GM21619 (cell line): ENCODE measurements at regions not wholly inside any gene's neighbourhood (a gene's known extent, or its start where the extent isn't known, plus 50 kb on each side); places are given as distances from the start of the nearest gene placed in this dataset.
"Not testable (repeated sequence)": the region's sequence is repeated elsewhere in the genome, so short reads cannot be mapped to it uniquely, and the experiment has no call there.

ENCODE experiments used
- ATAC-seq: cut with Tn5 transposase; IDR thresholded peaks from one replicate; pipeline ENCODE4 v1.9.1; 2021; ENCODE audit not compliant: unreplicated experiment

DNA sequence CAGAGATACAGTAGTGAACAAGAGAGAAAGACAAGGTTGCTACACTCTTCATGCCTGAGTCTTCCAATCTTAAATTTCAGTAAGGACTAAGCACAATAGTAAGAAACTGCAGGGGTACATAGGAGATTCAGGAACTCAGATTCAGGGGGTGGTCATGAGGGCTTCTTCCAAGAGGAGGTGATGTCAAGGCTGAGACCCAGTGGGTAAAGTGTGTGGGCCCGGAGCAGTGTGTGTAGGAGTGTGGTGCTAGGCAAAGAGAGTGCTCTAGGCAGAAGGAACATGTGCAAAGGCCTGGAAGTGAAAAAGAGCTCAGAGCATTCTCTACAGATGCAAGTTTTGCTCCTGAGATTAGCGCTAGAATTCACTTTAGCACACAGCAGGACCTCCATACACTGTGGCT lies 102.9 kb upstream of the SPATA12 start:
- ATAC-seq: no peak

DNA sequence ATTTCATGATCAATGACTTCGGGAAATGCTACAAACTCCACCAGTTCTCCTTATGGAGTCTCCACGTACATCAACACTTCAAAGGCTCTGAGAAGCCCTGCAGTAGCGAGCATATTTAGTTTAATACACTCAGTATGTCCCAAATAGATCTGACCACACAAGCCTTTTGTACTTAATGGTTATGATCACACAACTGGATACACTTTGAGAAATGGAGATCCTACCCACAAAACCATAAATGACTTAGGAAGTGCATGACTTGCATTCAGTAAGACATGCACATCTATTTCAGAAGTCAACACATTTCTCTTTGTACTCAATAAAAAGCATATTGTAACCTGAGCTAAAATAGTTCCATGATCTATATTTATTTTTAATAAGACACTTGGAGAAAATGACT lies 103.6 kb upstream of the SPATA12 start:
- no peak for ATAC-seq

DNA sequence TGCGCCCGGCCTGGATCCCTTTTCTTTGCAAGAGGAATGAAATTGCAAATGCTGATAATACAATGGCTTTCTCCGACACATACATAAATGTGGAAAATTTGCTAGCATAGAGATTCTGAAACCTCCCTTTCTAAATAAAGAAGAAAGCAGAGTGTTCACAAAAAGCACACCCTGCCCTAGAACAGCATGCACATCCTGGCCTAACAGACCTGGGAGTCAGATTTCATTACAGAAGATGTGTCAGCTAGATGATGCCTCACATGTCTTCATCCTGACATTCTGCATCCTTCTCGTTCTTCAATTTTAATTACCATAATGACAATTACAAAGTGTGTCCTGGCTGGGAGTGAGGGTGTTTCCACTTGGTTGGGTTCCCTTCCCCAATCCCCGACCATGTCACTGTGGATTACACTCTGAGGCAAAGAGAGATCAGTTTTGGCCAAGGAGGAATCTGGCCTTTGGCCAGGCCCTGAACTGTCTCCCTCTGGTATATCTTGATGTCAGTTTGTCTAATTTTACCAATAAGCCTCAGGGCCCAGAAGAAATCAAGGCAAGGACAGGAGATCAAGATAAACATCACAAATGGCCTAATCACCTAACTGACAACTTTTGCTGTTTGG lies 104.9 kb upstream of the SPATA12 start:
- no peak for ATAC-seq

DNA sequence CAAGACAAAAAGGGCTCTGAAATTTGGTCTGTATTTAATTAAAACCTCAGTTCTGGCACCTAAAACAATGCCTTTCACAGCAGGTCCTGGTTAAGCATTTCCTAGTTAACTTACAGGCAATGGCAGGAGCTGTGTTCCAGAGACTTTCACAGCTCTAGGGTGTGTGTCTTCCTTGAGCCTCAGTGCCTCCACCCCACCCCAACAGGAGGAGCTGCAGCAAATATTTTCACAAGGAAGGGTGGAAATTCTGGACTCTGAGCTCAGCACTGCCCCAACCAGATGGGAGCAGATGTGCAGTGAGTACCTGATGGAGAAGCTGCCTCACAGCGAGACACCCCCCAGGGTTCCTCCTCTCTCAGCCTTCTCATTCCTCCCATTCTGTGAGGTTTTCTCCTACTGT lies 106.3 kb upstream of the SPATA12 start:
- ATAC-seq: no peak

DNA sequence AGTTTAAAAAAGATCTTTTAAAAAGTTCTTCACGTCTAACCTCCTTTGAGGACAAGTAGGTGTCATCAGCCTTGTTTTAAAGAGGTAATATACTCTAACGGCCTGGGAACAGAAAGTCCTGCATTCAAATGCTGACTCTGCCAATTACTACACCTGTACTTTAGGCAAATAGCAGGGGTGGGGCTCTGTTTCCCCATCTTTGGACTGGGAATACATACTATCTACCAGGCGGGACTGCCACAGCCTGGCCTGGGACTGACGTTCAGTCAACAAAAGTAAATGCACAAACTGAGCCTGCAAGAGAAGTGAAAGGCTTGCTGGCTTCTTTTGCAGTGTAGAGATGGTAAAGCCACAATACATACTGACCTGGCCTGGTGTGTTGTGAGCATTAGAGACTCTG lies 107.6 kb upstream of the SPATA12 start:
- ATAC-seq: no peak

DNA sequence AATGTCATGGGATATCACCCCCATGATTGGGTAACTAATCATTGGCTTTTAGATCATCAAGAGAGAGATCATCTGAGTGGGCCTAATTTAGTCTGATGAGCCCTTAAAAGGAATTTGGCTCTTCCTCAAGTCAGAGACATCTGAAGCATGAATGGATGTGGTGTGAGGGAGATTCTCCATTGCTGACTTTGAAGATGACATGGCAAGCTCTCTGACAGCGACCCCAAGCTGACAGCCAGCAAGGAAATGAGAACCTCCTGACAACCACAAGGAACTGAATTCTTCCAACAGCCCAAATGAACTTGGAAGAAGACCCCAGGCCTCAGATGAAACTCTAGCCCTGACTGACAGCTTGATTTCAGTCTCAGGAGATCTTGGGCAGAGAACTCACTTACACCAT lies 108.4 kb upstream of the SPATA12 start:
- ATAC-seq: no peak

DNA sequence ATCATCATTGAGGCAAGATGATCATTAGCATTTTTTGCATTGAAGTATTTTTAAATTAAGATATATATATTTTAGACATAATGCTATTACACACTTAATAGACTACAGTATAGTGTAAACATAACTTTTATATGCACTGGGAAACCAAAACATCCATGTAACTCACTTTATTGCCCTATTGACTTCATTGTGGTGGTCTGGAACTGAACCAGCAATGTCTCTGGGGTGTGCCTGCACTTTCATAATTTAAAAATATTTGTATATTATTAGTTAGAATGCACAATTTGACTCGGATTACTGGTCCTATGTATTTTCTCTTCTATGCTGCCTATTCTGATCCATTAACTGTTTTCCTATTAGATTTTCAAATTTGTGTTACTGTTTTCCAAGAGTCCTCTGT lies 109.1 kb upstream of the SPATA12 start:
- ATAC-seq: no peak

DNA sequence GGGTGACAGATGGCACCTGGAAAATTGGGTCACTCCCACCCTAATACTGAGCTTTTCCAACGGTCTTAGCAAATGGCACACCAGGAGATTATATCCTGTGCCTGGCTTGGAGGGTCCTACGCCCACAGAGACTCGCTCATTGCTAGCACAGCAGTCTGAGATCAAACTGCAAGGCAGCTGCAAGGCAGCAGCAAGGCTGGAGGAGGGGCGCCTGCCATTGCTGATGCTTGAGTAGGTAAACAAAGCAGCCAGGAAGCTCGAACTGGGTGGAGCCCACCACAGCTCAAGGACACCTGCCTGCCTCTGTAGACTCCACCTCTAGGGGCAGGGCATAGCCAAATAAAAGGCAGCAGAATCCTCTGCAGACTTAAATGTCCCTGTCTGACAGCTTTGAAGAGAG lies 115.1 kb upstream of the SPATA12 start:
- ATAC-seq: not testable (repeated sequence)

DNA sequence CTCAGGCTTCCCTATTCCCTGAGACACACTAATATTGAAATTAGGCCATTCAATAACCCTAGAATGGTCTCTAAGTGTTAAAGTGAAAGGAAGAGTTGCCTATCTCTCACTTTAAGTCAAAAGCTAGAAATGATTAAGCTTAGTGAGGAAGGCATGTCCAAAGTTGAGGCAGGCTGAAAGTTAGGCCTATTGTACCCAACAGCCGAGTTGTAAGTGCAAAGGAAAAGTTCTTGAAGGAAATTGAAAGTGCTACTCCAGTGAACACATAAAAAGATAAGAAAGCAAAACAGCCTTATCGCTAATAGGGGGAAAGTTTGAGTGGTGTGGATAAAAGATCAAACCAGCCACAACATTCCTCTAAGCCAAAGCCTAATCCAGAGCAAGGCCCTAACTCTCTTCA lies 117.9 kb upstream of the SPATA12 start:
- ATAC-seq: no peak

DNA sequence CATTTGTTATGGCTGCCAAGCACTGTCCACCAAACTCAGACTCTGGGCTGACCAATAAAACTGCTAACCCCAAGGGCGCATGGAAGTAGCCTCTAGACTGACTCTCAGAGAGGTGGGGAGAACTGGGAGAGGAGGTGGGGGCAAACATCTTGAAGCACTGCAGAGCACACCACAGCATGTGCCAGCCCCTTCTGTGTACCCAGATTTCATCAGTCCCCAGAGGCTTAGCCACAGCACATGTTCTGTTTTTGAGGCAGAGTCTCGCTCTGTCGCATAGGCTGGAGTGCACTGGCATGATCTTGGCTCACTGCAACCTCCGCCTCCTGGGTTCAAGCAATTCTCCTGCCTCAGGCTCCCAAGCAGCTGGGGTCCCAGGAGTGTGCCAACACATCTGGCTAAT lies 119.5 kb upstream of the SPATA12 start:
- ATAC-seq: no peak

DNA sequence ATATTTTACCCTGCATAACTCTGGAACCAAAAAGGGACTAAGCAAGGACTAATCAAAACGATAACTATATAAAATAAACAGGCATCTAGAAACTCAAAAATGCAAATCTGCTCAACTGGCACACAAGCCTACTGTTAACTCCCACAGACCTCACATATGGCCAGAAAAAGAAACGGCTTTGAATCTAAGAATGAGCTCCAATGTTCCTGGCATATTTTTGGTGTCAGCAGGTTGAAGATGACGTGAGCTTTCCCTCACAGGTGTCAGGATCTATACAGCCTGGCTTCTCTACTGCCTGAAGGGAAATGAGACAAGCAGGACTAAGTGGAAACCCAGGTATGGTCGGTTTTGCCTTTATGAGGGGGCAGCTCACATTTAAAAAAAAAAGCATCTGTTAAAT lies 120.1 kb upstream of the SPATA12 start:
- no peak for ATAC-seq

DNA sequence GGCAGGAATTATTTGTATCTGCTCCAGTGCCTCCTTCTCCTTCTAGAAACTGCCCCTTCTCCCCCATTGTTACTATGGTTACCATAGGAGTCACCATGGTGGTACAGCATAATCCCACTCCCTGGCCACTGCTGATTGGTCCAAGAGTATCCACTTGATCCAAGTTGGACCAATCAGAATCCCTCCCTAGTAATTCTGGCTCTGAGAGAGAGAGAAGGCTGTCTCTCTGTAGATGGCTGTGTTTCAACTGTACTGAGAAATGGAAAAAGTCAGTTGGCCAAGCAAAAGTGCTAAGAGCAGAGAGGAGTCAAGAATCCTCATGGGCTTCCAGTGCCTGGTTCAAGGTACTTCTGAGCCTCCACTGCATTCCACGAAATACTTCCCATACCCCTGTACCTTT lies 120.6 kb upstream of the SPATA12 start:
- ATAC-seq: no peak

DNA sequence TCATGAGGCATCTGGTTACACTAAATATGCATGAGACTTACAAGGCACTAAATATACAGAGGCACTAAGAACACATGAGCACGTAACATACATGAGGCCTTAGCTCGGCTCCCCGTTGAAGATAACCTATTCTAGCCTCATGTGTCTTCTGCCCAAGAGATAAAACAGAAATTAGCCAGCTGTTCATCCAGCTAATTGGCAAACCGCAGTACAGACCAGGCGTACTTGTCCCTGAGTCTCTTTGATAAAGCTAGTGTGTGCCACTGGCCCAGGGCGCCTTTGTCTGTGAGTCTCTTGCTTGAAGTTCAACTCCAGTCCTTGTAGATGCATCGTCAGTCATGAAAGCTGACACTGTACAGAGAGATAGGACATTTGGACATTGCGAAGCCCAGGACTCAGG lies 121.9 kb upstream of the SPATA12 start:
- ATAC-seq: no peak

DNA sequence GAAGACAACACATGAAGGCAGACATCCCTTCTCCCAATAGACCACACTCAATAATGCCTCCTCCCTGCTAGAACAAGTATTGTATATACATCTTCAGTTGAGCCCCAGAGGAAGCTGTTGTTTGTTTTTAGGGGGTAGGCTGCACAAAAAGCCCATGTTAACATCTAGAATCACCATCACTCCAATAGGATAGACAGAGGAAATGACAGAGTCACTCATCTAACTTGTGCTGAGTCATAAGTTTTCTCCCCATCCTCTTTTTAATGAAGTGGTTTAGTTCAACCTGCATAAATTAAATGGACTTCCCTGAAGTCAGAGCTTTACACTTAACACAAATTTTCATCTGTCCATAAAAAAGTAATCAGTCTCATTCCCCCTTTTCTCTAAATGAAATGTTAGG lies 122.9 kb upstream of the SPATA12 start:
- no peak for ATAC-seq

DNA sequence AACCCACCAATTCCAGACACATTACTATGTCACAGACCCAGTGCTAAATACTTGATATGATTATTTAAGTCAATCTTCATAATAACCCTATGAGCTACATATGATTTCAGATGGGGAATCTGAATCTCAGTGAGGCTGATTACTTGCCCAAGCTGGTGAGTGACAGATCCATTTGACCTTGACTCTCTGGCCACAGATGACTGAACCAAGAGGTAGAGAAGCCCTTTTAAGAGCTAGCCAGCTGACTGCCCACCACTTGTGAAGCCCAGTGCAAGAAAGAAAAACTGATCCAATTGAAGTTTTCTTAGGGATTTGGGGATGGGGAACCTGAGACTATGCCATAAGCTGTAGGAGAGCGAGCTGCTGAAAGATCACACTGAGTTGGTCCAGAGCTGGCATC lies 124.7 kb upstream of the SPATA12 start:
- no peak for ATAC-seq

DNA sequence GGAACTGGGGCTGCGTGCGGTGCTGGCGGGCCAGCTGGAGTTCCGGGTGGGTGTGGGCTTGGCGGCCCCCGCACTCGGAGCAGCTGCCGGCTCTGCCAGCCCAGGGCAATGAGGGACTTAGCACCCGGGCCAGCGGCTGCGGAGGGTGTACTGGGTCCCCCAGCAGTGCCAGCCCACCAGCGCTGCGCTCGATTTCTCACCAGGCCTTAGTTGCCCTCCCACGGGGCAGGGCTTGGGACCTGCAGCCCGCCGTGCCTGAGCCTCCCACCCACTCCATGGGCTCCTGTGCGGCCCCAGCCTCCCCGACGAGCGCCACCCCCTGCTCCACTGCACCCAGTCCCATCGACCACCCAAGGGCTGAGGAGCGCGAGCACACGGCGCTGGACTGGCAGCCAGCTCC lies 126.0 kb upstream of the SPATA12 start:
- not testable (repeated sequence) for ATAC-seq

DNA sequence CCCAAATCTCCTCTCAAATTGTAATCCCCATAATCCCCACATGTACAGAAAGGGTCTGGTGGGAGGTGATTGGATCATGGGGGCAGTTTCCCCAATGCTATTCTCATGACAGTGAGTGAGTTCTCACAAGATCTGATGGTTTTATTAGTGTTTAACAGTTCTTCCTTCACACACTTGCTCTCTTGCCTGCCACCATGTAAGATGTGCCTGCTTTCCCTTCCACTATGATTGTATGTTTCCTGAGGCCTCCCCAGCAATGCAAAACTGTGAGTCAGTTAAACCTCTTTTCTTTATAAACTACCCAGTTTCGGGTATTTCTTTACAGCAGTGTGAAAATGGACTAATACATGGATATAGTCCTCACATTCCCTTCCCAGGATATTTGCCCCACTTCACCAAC lies 126.7 kb upstream of the SPATA12 start:
- no peak for ATAC-seq

DNA sequence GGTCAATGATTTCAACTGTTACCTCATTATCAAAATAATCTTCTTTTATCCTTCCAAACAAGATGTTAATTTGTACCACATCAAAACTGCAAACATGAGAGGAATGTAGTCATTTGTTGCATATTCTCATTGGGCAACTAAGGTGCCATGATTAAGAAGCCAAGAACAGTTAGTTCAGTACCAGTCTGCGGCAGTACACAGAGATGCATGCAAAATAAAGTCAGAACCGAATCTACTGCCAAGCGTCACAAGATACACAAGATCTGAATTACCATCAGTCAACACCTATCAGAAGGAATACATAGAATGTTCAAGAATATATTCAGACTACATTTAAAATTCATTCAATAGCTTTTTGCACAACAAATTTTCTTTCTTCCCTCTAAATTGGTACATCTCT lies 127.6 kb upstream of the SPATA12 start:
- no peak for ATAC-seq

DNA sequence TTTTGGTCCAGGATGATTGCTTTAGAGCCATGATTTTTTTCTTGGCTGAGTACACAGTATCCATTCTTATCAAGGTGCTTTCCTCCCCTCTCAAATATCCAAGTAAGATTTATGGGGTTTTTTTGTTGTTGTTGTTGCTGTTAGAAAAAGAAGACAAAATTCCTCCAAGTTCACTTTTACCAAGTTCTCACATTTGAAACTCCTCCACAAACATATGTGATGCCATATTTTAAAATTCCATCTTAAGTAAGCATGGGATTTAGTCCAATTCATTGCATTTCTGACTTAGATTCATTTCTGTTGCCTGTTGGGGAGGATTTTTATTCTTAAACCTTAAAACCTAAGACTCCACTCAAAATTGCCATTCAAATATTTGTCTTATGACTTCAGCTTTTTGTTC lies 128.6 kb upstream of the SPATA12 start:
- no peak for ATAC-seq

DNA sequence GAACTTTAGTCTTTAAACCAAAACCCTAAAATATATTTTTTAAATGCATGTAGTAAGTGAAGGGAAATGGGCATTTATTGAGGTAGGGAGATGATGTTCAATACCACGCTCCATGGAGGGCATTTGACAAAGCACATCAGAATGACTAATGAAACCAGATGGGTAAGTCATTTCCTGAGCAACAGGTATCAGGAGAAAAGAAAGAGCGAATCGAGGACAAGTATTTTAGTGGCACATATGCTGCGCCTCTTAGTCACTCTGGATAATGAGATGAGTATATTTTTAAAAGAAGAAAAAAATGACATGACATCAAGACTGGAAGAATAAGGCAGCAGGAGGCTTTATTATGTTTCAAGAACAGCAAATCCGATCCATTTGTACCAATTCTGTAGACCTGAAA lies 129.0 kb upstream of the ARHGEF3 start:
- ATAC-seq: no peak

DNA sequence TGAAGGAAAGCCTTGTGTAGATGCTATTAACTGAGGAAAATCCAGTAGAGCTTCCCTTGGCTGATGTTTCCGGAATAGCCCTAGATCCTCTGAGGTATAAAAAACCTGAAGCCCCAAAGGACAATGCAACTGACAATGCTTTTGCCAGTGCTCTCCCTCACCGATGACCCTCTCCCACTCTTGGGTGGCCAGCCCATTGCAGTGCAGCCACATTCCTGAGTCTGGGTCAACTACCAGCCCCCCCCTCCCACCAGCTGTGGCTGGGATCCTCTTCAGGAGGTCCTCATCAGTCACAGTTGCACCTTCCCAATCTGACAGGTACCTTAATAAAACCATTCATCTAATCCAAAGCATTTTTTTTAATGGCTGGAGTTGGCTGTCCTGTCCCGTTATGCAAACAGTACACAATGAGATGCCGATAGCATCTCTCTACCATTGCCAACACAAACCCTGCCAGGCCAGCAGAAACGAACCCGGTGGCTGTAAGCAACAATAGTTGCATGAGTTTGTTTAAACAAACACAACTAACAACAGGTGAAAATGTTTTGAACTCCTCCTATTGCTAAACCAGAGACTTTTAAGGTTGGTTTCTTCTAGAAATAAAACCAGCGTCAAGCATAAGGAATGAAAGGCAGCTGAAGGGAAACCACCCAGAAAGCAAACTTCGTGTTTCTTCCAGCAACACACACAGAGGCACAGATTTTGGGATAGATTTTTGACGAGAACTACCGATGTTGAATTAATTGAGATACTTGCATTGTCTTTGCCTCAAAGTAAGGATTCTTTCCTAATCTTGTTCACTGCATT lies 128.3 kb upstream of the ARHGEF3 start:
- no peak for ATAC-seq

DNA sequence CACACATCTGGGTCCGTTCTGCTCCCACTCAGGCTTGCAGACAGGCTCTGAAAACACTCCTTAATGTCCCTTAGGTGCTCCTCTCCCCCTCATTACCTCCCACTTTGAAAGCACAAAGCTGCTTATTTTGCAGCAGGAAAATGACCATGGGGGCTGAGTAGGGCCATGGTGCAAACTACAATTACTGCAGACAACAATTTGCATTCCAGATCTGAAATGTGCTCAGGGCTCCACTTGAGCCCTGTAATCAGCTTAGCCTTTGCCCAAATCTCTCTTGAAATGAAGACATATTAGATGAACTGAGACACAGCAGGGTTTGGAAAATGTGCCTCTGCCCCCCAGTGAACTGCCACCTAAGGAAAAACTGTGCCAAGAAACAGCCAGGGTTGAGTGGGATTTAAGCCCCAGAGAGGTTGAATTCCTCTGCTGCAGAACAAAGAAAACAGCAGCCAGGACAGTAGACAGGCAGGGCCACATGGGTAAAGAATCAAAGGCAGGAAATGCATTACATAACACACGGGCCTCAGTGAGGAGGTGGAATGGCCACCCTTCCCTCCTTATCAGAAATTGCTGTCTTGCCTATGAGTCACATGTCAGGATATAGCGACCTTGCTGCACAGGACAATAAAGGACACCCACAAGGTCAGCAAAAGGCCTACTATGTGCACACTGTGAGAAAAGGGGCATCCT lies 126.8 kb upstream of the ARHGEF3 start:
- ATAC-seq: no peak
